IPS DF 19.7 (cell line): ENCODE measurements at regions not wholly inside any gene's neighbourhood (a gene's known extent, or its start where the extent isn't known, plus 50 kb on each side); places are given as distances from the start of the nearest gene placed in this dataset.
"Not testable (repeated sequence)": the region's sequence is repeated elsewhere in the genome, so short reads cannot be mapped to it uniquely, and the experiment has no call there.

Experiments
- DNase-seq: peaks from one replicate; pipeline ENCODE4 v3.0.0-alpha.2; 2013; ENCODE audit warnings: low read depth, low spot score

GRCh38 chrX:93468075-93468474 is 205.3 kb downstream of the NAP1L3 start:
- no peak for DNase-seq

GRCh38 chrX:93466383-93466782 is 207.0 kb downstream of the NAP1L3 start:
- DNase-seq: no peak

DNA sequence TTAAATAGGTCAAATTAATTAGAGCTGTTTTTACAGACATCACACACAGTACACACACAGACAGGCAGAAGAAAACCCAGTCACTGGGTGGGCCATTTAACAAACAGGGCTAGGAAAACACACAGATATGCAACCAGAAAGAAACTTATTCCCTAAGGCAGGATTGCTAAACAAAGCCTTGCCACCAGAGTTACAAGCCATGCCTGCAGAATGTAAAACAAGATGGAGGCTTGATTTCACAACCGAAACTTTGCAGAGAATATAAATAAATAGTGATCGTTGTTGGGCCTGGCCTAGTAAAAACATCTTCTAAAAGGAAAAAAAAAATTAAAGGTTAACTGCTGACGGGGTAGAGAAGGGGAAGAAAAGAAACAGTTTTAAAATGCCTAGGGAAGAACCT is 212.3 kb downstream of the NAP1L3 start:
- no peak for DNase-seq

DNA sequence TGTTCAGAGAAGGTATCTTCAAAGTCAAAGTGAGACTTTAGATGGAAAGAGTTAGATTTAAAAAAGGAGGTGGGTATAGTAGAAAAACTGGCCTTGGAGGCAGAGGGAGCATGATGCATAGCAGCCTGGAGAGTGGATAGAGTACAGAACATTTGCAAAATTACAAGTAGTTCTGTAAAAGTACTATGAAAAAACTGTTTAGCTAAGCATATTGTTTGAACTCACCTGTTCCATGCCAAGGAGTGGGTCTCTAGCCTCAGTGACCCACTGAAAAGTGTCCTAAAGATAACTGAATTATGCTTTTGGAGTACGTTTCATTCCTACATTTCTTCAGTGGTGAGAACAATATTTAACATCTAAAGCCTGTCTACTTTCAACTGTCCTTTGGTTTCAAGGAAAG is 218.9 kb downstream of the NAP1L3 start:
- no peak for DNase-seq

- not testable (repeated sequence) for DNase-seq
Observed at GRCh38 chrX:93434721-93435120, 238.7 kb downstream of the NAP1L3 start.

DNA sequence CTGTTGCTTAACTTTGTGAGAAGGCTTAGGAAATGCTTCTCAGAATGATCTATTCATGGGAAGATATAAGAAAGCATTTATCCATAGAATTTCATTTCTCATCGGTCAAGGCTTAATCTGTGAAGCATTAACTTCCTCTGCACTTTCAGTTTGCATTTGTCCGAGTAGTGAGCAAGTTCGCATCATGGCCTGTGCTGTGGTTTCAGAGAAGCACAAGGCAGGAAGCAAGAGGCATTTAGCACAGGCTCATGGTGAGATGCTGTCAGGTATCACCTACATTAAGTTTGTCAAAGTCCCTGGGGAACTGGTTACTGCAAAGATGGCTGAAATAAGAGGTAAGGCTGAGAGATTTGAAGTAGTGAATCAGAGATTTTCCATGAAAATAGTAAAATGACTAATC is 244.9 kb downstream of the NAP1L3 start:
- DNase-seq: no peak

DNA sequence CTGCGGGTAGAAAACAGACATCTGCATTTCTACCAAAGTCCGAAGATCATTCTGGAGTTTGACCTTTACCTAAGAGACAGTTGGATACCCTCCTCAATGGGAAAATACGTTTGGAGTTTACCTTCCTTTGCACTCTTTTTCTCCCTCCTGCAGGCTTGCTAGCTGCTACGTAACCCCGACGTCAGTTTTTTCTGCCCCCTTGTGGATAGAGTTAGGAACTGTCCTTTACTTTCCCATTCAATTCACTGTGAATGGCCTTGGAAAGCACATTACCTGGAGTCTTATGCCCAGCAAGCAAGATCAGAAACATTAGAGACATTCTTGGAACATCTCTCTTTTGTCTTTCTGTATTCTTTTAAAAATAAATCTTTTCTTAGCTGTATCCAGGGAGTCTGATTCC is 250.7 kb downstream of the NAP1L3 start:
- peak; percentile 3 for DNase-seq

DNA sequence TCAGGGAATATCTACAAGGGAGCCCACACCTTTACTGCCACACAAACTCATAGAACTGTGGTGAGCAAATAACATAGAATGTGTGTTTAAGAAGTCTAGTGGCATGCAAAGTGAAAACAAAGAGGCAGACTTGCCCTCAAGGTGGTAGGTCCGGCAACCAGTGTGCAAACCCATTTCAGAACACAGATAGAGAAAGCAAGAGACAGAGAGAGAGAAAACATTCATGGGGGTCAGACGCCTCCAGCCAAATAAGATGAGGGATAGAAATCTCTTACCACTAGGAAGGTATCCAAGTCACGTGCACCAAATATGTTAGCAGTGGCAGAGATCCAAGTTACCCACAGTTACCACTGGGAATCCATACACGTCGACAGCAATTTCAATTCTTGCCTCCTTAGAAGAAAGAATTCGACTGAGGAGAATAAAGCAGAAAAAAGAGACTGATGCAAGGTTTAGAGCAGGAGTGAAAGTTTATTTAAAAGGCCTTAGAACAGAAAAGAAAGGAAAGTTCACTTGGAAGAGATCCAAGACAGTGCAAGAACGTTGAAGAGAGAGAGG is 252.8 kb downstream of the NAP1L3 start:
- no peak for DNase-seq

DNA sequence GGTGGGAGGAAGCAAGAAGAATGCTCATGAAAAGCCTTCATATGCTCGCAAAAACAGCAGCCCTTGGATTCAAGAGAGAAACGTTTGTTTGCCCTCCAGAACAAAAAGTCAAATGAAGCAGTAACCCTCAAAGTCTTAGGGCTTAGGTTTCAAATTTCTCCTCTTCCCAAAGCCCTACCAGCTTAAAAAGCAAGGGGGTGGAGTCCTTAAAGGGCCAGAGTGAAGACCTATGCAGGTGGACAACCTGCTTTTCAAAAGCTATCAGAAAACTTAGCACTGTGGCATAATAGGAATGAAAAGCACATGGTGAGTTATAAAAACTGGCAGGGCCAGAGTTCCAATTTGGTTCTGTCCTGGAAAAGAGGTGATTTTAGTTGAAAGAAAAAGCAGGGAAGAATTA is 253.3 kb downstream of the NAP1L3 start:
- no peak for DNase-seq

- DNase-seq: no peak
Observed at GRCh38 chrX:93419642-93420041, 253.7 kb downstream of the NAP1L3 start.

- no peak for DNase-seq
Observed at GRCh38 chrX:93404121-93404520, 269.3 kb downstream of the NAP1L3 start.

- DNase-seq: no peak
Observed at GRCh38 chrX:93354651-93355050, 318.7 kb downstream of the NAP1L3 start.

- no peak for DNase-seq
Observed at GRCh38 chrX:93346309-93346708, 327.1 kb downstream of the NAP1L3 start.

GRCh38 chrX:93344287-93344686 is 329.1 kb downstream of the NAP1L3 start:
- DNase-seq: not testable (repeated sequence)

- no peak for DNase-seq
Observed at GRCh38 chrX:93332329-93332728, 341.0 kb downstream of the NAP1L3 start.

DNA sequence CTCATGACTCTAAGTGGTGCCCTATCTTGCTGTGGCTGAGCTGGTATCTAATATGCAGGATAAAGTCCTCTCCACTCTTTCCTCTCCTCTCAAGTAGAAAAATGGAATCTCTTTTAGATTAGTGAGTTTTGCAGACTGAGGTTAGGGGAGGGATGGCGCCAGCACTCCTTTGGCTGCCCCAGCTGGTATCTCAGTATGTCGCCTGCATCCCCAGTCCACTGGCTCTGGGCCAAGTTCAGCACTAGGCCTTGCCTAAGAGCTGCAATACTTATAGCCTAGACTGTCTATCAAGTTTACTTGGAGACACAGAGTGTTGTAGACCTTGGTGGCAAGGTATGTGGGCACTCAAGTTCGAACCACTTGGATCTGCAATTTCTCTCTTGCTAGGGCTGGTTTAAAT is 351.3 kb downstream of the NAP1L3 start:
- DNase-seq: no peak

DNA sequence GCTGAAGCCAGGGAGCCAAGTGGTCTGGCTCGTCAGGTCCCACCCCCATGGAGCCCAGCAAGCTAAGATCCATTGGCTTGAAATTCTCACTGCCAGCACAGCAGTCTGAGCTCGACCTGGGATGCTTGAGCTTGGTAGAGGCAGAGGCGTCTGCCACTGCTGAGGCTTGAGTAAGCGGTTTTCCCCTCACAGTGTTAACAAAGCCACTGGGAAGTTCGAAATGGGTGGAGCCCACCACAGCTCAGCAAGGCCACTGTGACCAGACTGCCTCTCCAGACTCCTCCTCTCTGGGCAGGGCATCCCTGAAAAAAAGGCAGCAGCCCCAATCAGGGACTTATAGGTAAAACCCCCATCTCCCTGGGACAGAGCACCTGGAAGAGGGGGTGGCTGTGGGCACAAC is 353.8 kb downstream of the NAP1L3 start:
- no peak for DNase-seq
